22Rv1 (cell line): ENCODE measurements at regions not wholly inside any gene's neighbourhood (a gene's known extent, or its start where the extent isn't known, plus 50 kb on each side); places are given as distances from the start of the nearest gene placed in this dataset.

ENCODE experiments used
- H3K27ac ChIP-seq: fragments of 450-650 bp; 2 replicates; pipeline ENCODE4 v1.5.1; 2017
- ZFX ChIP-seq: fragments of 450-650 bp; IDR thresholded peaks from 2 replicates; pipeline ENCODE4 v1.6.1; 2017; ENCODE audit warnings: antibody characterized with exemption, borderline replicate concordance
- TF ChIP-seq, protein P1 (sequence below): fragments of 450-650 bp; IDR thresholded peaks from 2 replicates; pipeline ENCODE4 v1.5.1; 2017; ENCODE audit warnings: mild to moderate bottlenecking

DNA sequence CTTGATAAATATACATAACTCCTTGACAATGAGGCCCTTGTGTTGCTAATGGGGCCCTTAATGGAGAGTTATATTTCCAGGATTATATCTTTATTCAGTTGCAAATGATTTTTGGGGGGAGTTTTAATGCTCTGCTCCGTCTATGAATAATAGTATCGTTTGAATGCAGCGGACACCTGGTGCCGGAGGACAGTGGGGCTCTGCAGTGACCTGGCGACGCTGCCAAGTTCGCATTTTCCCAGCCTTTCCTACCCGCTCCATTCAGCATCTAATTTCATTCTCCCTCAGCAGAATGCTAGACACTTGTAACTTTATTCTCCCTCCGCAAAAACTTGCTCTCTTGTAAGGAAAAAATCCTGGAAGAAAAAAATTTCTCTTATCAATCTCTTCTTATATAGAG lies 257.6 kb upstream of the SALL3 start:
- H3K27ac ChIP-seq = no peak overlapping the region
- TF ChIP-seq, protein P1, sequence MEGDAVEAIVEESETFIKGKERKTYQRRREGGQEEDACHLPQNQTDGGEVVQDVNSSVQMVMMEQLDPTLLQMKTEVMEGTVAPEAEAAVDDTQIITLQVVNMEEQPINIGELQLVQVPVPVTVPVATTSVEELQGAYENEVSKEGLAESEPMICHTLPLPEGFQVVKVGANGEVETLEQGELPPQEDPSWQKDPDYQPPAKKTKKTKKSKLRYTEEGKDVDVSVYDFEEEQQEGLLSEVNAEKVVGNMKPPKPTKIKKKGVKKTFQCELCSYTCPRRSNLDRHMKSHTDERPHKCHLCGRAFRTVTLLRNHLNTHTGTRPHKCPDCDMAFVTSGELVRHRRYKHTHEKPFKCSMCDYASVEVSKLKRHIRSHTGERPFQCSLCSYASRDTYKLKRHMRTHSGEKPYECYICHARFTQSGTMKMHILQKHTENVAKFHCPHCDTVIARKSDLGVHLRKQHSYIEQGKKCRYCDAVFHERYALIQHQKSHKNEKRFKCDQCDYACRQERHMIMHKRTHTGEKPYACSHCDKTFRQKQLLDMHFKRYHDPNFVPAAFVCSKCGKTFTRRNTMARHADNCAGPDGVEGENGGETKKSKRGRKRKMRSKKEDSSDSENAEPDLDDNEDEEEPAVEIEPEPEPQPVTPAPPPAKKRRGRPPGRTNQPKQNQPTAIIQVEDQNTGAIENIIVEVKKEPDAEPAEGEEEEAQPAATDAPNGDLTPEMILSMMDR = no peak
- no peak for TF ChIP-seq ZFX

DNA sequence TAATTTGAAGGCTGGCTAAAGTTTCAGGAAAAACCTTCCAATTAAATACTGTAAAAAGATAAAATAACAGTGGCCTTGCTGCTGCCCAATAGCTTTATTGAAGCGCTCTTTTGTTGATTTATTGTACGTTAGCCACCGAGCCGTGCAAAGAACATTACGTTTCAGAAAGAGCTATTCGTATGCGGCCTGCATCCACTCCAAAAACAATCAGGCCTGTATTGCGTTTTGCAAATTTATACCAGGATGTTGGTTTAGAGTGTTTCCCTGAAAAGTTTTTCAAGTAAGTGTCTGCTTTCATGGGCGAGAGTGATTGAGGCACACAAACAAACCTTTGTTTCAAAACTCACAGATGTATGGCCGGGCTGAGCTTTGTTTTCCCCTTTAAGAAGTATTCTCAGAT lies 257.2 kb upstream of the SALL3 start:
- H3K27ac ChIP-seq = no peak overlapping the region
- no peak for TF ChIP-seq ZFX
- TF ChIP-seq, protein P1 = no peak

DNA sequence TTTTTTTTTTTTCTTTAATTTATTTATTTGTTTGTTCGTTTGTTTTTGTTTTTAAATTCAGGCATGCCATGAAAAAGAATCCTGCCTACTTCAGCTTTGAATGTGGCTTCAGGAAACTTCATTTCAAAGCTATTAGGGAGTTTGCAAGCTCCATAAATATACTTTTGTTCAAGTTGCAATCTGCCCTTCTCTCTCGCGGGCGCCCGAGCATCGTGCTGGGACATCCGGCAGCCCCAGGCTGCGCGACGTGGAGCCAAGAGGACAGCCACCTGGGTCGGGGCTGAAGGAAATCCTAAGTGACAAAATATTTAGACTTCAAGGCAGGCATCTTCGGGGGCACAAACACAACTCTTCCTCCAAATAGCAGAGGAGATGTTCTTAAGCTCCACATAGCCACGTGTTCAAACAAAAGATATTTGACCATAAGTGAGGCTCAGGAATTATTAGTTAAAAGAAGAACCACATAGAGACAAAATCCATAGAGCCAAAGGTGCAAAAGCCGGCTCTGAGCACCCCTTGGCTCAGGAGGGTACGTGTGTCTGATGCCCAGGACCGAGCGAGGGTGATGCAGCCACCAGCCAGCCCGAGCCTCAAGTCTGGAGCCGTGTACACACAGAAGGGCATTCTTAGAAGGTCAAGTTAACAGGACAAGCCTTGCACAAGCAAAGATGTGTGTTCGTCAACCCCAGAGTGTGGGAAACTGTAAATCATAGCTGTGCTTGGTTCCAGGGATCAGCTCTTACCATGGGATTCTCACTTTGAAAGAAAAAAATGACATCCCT lies 256.5 kb upstream of the SALL3 start:
- no peak overlapping the region for H3K27ac ChIP-seq

DNA sequence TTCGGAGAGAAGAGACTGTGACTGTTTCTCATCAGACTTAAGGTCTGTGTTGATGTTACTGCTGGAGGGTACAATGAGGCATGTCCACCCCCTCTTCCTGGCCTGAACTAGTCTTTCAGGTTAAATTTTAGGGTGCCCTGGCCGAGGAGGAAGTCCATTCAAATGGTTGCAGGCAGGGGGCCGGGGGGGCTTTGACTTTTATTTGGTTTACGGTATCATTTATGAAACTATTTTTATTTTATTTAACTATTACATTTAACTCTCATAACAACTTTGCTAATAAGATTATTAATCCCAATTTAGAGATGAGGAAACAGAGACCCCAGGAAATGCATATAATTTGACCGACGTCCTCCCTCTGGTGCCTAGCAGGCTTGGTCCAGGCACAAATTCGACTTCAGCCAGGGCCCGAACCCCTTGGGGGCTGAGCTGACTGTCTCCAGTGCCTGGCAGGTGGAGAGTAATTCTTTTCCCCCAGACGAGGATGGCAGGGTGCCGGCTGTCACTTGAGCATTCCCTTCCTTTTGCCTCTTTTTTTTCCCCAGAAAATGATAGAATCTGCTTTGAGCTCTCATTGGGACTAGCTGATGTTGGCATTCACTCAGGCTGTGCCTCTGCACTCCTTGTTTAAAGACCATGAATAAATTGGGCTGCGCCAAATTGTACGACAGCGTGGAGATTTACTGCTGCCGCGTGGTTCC lies 255.3 kb upstream of the SALL3 start:
- TF ChIP-seq, protein P1 = no peak
- no peak for TF ChIP-seq ZFX
- H3K27ac ChIP-seq = no peak overlapping the region

More for the DNA sequence above, 256.5 kb upstream of the SALL3 start:
- TF ChIP-seq ZFX = no peak
- TF ChIP-seq, protein P1 = no peak

DNA sequence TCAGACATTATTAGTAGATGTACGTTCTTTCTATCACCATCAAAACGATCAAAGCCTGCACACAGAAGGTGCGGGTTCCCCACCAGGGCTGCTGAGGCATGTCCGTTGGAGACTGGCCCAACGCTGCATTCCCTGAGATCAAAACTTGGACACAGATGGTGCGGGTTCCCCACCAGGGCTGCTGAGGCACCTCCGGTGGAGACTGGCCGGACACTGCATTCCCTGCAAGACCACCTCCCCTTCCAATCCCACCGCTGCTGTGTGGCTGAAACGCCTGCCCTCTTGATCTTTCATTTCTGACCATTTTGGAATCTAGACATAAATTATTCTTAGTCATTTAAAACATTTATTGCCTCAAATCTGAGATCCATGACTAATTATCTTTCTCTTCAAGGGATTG lies 254.2 kb upstream of the SALL3 start:
- no peak overlapping the region for H3K27ac ChIP-seq
- no peak for TF ChIP-seq ZFX
- TF ChIP-seq, protein P1 = no peak

DNA sequence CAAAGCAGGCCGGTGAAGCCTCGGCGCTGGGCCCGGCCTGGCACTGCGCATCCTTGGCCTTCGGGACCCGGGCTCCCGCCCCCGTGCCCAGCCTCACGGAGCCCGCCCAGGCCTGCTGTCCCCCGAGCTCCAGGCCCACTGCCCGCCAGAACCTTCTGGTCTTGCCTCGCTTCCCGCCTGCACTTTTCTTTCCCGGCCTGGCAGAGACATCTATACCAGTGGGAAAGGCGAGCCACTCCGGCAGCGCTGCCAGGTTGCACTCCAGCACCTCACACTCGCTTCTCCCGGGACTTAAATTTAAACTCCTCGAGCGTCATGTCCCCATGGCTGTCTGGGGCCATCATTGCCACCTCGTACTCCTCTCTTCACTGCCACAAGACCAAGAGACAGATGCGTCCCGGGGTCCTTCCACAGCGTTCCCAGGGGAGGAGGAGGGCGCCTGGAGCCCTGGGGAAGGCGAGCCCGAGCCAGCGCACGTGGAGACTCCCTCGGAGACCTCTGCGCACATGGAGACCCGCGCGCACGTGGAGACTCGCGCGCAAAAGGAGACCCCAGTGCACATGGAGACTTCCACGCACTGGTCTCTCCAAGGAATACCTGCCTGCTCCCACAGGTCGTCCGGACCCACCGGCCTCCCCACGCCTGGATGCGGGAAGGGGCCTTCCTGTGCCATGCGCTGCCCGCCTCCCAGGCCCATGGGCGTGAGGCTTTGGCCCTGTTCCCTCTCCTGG lies 253.1 kb upstream of the SALL3 start:
- no peak overlapping the region for H3K27ac ChIP-seq

More for the DNA sequence above, 253.1 kb upstream of the SALL3 start:
- TF ChIP-seq, protein P1 = no peak
- TF ChIP-seq ZFX = no peak
